Amniotic stem cell (primary cell): ENCODE measurements at regions not wholly inside any gene's neighbourhood (a gene's known extent, or its start where the extent isn't known, plus 50 kb on each side); places are given as distances from the start of the nearest gene placed in this dataset.

Experiments used
- DNase-seq: peaks from one replicate; lab custom pipeline; 2025; lab: John Stamatoyannopoulos, UW

DNA sequence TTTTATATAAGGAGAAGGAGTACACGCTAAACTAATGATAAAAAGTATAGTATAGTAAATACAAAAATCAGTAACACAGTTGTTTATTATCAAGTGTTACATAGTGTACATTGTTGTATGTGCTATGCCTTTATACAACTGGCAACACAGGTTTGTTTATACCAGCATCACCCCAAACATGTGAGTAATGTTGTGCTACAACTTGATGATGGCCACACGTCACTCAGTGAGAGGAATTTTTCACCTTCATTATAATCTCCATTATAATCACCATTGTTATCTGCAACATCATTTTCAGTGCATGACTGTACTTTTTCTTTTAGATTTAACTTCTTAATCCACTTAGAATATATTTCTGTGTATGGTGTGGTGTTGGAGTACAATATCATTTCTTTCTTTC, 204.0 kb upstream of the CTNNB1 start:
- no peak for DNase-seq

DNA sequence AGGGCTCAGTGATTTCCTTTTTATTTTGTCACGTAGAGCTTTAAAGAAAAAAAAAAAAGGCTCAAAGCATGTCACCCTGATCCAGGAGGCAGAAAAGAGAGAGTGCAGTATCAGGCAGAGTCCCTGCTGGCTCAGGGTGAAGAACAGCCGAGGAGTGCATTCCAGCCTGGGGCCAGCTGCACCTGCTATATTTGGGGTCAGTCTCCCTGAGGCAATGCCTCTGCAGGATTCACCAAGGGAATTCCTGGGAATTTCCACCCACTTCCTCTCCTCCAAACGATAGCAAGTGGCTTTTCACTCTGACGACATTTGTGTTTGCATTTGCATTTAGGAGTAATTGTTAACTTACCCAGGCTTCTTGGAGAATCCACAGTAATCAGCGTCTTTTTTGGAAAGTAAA, 202.9 kb upstream of the CTNNB1 start:
- DNase-seq = no peak

DNA sequence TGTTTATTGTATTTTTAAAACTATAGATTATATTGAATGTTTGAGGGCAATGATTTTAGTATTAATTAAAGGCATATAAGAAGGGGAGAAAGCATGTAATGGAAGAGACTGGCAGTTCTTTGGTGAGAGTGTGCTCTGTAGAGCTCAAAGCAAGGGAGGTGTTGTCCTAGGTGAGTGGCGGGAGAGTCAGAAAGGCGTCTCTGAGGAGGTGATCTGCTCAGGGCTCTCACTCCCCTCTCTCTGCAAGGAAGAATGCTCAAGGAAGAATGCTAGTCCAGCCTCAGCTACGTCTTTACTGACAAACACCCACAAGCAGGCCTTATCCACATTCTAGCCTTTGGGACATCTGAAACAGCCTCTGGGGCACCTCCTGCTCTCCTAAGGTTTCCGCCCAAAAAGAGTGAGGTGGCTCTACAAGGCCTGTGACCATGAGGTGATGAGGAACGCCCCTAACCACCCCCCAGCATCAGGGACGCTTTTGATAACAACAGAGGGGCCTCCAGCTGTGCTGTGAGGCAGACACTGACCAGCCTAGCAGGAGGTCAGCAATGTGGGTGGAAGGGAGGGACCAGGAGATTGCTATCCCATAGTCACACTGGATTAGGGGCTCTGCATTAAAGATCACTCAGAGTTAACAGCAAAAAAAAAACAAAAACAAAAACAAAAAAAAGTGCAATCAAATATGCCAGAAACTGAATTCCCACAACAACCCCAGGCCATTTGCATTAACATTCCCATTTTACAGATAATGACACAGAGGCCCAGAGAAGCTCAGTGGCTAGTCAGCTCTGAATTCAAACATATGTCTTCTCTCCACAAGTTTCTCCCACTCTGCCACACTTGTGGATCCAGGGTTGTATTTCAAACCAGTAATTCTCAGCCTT, 202.2 kb upstream of the CTNNB1 start:
- DNase-seq = no peak

DNA sequence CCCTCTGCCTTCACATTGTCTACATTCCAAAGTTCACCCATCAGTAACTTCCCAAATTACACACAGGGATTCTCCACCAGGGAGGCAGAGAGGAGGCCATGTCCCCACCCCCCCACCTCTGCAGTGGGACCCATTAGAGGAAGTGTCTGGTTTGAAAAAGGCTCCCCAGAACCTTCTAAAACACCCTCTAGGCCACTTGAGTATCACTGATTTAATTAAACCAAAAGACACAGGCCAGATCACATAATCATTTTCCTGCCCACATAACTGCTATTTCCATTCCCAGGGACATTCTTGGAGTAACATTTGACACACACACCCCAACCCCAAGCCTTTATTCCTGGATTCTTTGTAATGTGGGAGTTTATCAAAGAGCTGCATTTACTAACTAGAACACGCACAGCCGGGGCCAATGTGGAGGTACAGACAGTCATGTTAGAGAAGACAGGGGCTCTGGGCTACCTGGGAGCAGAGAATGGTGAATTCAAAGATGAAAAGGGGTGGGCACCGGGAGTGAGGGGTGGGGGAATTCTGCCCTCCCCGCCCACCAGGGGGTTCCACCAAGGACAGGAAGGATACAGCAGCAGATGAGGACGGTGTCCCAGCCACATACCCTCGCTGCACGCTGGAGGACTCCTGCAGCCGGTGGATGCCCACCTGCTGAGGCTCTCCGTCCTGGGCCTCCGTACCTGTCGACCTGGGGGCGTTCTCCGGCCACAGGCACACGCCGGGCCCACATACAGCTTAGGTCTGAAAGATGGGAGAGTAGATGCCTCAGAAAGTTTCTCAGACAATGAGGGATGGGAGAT, 201.4 kb upstream of the CTNNB1 start:
- DNase-seq = no peak

DNA sequence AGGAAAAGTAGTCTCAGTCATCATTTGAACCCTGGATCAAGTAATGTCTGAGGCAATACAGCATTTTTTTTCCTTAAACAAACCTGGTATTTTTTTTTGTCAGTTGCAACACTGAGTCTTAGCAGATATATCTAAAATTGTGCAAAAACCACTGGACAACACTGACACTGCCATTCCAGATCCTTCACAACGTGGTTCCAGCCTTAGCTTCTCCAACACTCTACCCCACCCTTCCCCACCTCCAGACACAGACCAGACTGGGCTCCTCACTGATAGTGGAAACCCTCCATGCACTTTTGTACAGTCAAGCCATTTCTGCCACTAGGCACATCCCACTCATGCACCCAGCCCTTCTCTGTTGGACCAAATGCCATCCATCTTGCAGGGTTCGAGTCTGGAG, 199.6 kb upstream of the CTNNB1 start:
- no peak for DNase-seq

DNA sequence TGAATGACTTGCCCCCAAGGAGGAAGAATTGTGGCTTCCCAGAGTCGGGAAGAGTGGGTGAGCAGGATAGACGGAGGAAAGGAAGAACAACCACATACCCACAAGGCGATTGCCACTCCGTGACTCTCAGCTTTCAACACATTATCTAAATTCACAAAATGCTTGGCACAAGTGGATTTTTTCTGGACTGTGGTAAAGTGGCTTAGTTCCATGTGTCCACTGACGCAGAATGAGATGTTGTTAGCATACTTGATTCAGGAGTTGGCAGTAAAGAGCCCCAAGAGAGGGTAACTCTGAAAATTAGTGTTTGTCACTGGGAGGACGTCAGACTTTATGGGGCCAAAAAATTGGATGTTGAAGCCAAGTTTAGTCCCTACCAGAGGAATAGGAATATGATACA, 198.8 kb upstream of the CTNNB1 start:
- no peak for DNase-seq

DNA sequence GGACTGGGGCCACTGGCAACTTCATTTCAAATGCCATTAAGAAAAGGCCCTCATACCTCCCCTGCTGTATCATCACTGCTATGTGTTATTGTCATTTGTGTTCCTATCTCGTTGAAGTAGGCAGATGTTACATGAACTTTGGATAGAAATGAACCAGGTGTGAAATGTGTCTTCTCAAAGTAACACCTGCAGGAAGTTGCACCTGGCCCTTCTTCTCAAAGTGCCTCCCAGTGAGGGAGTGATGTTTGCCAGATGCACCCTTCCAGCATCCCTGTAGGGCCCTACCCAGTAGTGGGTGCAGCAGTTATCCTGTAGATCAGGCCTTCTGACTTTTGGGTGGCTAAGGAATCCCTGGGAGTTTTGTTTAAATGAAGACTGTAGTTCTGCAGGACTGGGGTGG, 197.7 kb upstream of the CTNNB1 start:
- DNase-seq = no peak

DNA sequence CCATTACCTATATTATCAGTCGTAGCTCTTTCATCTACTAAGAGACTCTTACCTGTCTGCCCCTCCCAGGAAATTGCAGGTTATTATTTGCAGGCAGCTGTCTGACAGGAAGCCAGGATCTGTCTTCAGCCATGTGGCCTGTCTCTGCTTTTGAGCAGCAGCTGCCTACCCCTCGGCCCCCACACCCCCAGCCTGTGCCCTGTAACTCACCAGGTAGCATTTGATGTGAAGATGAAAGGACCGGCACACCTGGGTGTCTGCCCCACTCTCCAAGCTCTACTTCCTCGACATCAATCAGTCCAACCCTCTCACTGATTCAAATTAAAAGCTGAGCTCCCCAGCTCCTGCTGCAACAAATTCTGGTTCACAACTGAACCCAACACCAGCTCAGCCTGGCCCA, 197.2 kb upstream of the CTNNB1 start:
- no peak for DNase-seq

DNA sequence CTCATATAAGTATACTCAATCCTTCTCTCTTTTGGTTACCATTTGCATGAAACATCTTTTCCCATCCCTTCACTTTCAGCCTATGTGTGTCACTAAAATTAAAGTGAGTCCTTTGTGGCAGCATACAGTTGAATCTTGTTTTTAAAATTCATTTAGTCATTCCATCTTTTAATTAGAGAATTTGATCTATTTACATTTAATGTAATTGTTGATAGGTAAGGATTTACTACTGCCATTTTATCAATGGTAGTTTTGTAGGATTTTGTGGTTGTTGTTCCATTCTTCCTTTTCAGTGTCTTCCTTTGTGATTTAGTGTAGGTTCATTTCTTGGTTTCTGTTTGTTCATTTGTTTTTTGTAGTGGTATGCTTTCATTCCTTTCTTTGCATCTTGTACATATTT, 191.9 kb upstream of the CTNNB1 start:
- no peak for DNase-seq

DNA sequence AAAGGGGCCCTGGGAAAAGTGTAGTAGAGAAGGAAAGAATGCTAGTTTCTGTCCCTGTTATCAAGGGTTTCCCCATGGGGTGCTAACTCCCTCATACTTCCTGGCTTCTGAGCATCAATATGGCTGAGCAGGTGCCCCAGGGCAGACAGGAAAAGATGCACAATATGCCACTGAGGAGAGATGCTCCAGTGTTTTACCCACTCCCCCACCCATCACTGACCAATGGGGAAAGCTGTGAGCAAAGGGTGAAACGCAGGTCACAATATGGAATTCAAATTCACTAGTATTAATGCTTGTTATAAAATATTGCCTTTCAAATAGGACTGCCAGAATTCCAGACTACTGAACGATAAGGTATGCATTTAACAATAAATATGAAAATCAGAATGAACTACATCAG, 187.5 kb upstream of the CTNNB1 start:
- DNase-seq = no peak

DNA sequence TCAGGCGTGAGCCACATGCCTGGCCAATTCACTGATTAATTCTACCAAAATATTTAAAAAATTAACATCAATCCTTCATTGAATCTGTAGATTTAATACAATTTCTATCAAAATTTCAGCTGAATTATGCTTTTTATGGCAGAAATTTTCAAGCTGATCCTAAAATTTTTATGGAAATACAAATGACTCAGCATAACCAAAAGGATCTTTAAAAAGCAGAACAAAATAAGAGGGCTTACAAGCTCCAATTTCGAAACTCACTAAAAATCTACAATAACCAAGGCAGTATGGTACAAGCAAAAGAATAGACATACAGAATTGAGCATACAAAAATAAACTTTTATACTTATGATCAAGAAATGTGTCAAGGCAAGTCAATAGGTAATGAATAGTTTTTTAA, 180.4 kb upstream of the CTNNB1 start:
- DNase-seq = no peak

DNA sequence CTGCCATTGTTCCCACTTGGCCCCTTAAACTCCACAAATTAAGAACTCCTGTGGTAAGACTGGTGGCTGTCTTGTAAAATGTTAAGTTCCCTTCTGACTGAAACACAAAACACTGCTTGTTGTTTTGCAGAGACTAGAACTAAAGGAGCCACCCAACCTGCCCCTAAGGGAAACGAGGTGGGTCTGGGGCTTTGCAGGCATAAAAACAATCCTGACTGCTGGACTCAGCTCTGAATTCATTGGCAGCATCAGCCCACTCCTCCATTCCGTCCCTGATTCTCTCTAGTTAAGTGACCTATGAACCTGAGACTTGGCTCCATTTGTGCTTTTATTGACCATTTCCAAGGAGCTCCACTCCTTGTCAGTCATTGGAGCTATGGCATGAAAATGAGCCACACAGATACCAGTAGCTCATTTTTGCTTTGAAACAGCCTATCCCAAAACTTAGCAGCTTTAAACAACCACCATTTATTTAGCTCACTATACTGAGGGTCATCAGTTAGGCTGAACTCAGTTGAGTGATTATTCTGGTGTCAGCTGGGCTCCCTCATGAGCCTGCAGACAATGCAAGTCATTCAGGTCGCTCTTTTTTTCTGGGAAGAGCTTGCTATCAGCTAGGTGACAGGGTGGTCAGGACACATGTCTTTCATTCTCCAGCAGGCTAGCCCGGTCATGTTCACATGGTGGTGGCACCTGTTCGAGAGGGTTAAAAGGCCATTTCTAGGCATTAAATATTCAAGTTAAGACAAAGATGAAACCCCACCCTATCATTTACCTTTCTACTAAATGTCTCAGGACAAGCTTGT, 175.1 kb upstream of the CTNNB1 start:
- no peak for DNase-seq

DNA sequence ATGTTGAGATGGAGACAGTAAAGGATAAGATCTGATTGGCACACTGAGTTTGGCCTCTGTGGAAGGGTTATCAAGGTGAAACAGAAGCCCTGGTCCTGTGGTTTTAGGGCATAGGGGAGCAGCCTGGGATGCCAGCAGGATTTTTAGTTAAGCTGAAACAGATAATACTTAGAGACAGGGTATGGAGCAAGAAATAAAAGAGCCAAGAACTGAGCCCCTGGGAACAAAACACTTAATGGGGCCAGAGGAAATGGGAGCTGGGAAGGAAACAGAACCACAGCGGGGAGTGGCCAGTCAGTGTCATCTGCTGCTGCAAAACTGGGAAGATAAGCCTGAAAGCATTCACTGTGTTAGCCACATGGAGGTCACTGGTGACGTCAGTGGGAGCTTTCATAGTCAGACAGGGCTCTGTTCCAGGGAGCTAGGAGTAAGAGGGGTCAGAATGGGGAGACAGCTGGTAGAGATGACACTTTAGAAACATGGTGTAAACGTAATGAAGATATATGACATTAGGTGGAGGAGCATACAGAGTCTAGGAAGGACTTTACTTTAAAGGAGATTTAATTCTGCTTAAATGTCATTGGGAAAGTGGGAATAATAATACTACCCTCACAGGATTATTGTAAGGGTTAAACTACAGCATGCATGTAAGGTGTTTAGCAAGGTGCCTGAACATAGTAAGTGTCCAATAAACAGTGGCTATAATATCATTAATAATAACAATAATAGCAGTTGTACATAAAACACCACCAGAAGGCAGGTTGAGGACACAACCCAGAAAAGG, 172.7 kb upstream of the CTNNB1 start:
- DNase-seq = no peak

DNA sequence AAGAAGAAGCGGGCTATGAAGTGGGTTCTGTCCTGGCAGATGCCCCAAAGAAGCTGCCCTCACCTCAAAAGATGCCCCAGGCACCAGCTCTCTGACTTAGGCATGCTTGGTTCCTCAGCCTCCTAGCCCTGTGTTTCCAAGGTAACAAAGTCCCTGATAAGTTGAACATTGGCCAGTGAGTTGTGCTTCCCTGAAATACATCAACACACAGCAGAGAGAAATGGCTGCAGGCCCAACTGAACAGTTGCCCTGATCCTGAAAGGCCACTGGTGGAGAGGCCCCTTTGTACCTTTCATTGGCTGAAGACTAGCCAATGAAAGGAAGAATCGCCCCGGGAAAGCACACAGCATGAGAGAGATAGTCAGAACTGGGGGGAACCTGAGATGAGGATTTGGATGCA, 169.9 kb upstream of the CTNNB1 start:
- no peak for DNase-seq

DNA sequence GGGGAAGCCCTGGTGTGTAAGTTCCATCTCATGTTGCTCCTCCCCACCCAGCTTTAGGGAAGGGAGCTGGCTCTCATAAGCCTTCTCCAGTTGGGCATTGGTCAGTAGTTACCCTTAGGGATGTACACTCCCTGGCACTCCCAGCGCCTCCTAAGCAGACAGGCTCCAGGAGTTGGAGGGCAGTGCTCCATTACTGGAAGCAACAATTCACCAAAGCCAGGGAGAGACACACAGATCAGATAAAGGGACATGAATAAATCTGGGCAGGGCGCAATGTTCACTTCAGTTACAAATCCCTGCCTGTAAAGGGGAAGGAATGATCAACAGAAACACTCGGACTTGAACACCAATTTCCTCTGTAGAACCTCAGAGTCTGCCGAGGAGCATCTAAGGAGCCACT, 169.1 kb upstream of the CTNNB1 start:
- DNase-seq = no peak

DNA sequence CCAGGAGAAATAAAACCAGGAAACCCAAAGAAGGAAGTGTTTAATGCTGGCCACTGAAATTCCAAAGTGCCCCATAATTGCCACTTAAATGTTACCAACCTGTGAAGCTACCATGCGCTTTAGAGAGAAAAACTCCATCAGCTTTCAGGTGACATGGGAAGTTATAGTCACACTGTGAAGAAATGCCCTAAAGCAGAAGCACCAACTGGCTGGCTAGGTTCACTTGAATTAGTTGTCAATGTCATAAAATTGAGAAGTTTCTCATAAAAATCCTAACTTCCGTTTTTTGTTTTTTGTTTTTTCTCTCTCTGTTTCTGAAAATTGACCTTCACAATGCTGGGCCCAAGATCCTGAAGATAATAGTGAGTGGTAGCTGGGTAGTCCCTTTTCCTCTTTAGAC, 167.9 kb upstream of the CTNNB1 start:
- DNase-seq = no peak

DNA sequence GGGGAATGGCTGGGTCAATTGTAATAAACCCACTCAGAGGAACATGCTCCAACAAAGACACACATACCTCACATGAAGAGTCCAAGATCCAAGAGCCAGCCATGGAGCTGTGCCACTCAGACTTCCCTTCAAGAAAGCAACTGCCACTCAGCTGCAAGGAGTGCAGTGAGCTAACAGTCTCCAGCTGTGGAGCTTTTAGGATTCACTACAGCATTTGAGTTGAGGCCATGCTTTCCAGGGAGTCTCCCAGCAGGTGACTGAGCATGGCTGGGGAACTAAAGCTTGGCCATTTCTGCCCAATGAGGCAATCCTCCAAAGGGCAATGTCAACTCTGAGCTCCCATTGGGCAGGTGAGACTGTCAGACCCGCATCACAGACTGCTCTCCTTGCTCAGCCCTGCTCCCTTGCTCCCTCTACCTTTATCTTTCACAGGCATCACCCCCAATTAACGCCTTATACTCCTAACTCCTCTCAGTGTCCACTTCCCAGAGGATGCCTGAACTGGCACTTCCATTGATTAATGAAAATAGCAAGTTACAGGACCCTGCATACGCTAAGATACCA, 165.3 kb upstream of the CTNNB1 start:
- DNase-seq = no peak

DNA sequence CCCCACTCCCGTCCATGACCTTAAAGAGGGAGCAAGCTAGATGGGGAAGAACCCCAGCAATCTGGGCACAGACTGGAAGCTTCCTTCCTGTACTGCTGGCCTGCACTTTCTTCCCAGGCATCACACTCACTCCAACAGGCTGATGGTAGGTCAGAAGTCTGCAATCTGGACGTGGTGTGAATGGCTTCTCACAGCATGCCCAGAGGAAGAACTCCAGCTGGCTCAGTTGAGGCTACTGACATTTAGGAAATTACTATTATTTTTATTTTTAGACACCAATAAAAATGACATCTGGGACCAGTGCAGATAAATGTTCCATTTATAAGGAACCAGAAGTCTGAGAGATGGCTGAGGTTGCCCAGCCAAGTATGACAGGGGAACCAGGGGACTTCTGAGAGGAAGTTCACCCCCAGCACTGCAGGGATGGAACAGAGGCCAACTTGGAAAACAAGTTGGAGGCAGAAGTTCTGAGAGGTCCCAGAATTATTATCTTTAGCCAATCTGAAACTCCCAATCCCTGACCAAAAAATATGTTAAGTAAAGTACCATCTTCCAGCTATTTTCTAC, 163.8 kb upstream of the CTNNB1 start:
- no peak for DNase-seq

DNA sequence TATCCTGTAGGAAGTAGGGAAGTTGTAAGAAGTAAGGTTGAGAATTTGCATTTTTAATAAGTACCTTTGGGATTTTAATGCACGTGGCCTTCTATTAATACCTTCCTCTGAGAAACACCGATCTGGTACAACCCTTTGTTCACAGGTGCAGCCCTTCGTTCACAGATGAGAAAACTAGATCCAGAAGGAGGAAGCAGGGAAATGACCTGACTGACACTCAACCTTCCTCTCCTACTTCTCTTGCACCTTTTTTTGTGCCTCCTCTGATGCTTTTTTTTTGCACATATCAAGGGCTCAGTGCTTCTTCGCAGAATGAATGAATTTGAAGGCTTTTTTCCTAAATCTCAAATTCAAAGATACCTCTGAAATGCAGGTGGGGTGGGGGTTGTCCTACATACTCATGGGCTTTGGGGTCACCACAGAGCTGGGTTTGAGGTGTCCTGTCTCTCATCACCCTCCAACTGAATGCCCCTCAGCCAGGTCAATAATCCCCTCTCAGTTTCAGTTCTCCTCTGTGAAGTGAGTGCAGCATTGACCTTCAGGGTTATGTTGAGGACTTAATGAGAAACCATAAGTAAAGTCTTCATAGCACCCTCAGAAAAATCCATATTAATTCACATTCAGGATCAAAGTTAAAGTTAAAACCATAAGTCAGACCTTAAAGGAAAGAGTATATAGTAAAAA, 161.5 kb upstream of the CTNNB1 start:
- DNase-seq = no peak

DNA sequence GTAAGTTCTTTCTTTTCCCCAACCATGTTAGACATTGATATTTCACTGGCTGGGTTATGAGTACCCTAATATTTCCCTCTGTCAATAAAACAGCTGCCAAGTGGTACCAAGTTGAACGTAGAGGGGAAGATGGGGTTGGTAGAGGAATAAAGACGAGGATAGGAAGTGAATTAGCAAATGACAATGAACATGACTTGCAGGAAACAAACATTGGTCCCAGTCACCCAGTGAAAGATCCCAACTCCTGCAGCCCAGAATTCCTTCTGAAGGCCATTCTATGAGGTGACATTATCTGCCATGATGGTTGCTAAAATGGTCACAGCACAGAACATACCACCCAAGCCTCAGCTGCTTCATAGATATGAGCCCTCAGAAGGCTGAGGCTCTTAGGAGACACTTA, 159.0 kb upstream of the CTNNB1 start:
- DNase-seq = no peak

DNA sequence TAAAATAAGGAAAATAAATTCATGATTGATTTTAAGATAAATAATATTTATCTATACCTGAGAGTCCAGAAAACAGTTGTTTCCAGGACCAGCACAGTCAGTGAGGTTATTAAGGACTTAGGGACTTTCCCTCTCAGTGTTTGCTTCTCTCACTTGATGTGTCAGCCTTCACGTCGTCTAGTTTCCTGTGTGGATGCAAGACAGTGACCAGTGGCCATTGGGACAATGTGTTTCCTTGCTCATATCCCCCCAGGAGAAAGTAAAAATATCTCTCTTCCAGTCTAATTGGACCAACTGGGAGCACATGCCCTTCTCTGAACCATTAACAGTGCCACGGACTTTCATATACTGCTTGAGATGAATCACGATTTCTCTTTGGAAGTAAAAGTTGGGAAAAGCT, 157.8 kb upstream of the CTNNB1 start:
- DNase-seq = no peak
